IPS-20b (cell line): ENCODE measurements at regions not wholly inside any gene's neighbourhood (a gene's known extent, or its start where the extent isn't known, plus 50 kb on each side); places are given as distances from the start of the nearest gene placed in this dataset.
"Not testable (repeated sequence)": the region's sequence is repeated elsewhere in the genome, so short reads cannot be mapped to it uniquely, and the experiment has no call there.

Source experiments
- H3K27ac ChIP-seq: one replicate; pipeline ENCODE4 v1.5.1; 2013; ENCODE audit warnings: low read length
- H3K27me3 ChIP-seq: 2 replicates; pipeline ENCODE4 v1.6.1; 2013; ENCODE audit warnings: mild to moderate bottlenecking, low read length, inconsistent platforms; ENCODE audit not compliant: insufficient read depth
- H3K36me3 ChIP-seq: 2 replicates; pipeline ENCODE4 v1.6.1; 2013; ENCODE audit warnings: low read depth, mild to moderate bottlenecking, inconsistent platforms, low read length, moderate library complexity; ENCODE audit not compliant: insufficient read depth
- H3K4me1 ChIP-seq: 2 replicates; pipeline ENCODE4 v1.6.1; 2013; ENCODE audit warnings: mild to moderate bottlenecking, control low read depth, inconsistent platforms, low read length, moderate library complexity; ENCODE audit not compliant: insufficient read depth
- H3K4me3 ChIP-seq: 2 replicates; pipeline ENCODE4 v1.5.1; 2013; ENCODE audit warnings: mild to moderate bottlenecking, low read length, inconsistent platforms
- H3K9ac ChIP-seq: 2 replicates; pipeline ENCODE4 v1.6.1; 2013; ENCODE audit warnings: low read depth, mild to moderate bottlenecking, inconsistent platforms, low read length, moderate library complexity
- H3K9me3 ChIP-seq: 2 replicates; pipeline ENCODE4 v1.6.1; 2013; ENCODE audit warnings: mild to moderate bottlenecking, low read depth, low read length, inconsistent platforms; ENCODE audit not compliant: insufficient read depth

GRCh38 chr2:56571074-56571473, 387.3 kb downstream of the CCDC85A start:
- Histone ChIP-seq H3K4me1 (no peaks in the 10 kb centered on the region), H3K9me3 (no peaks in the 10 kb centered on the region), H3K36me3 (no peaks in the 10 kb centered on the region), H3K27me3 (no peaks in the 10 kb centered on the region), H3K9ac (no peak overlapping the region), H3K4me3 (no peak overlapping the region), H3K27ac (no peak overlapping the region)

- H3K4me3 ChIP-seq = no peak overlapping the region
- no peaks in the 10 kb centered on the region for H3K27me3 ChIP-seq
- H3K9me3 ChIP-seq = no peaks in the 10 kb centered on the region
- H3K9ac ChIP-seq = no peak overlapping the region
- no peaks in the 10 kb centered on the region for H3K4me1 ChIP-seq
- H3K27ac ChIP-seq = no peak overlapping the region
- no peaks in the 10 kb centered on the region for H3K36me3 ChIP-seq
Observed at GRCh38 chr2:56576001-56576400, 392.2 kb downstream of the CCDC85A start.

- Histone ChIP-seq H3K4me1 (no peaks in the 10 kb centered on the region), H3K4me3 (no peak overlapping the region), H3K36me3 (no peaks in the 10 kb centered on the region), H3K9me3 (no peaks in the 10 kb centered on the region), H3K27ac (no peak overlapping the region), H3K27me3 (no peaks in the 10 kb centered on the region), H3K9ac (no peak overlapping the region)
Observed at GRCh38 chr2:56580242-56580641, 396.5 kb downstream of the CCDC85A start.

GRCh38 chr2:56582570-56582969, 398.8 kb downstream of the CCDC85A start:
- no peak overlapping the region for H3K9ac ChIP-seq
- H3K9me3 ChIP-seq = no peaks in the 10 kb centered on the region
- H3K36me3 ChIP-seq = no peaks in the 10 kb centered on the region
- H3K4me1 ChIP-seq = peaks cover 4% of the 10 kb centered on the region; the same call in 1 of the 2 replicates
- H3K4me3 ChIP-seq = no peak overlapping the region
- no peak overlapping the region for H3K27ac ChIP-seq
- no peaks in the 10 kb centered on the region for H3K27me3 ChIP-seq

GRCh38 chr2:56583796-56584315, 400.1 kb downstream of the CCDC85A start:
- Histone ChIP-seq H3K9me3 (no peaks in the 10 kb centered on the region), H3K9ac (no peak overlapping the region), H3K4me3 (no peak overlapping the region), H3K36me3 (no peaks in the 10 kb centered on the region), H3K4me1 (peaks cover 11% of the 10 kb centered on the region; the same call in 1 of the 2 replicates), H3K27me3 (no peaks in the 10 kb centered on the region), H3K27ac (no peak overlapping the region)

- H3K27me3 ChIP-seq = no peaks in the 10 kb centered on the region
- no peak overlapping the region for H3K4me3 ChIP-seq
- no peak overlapping the region for H3K9ac ChIP-seq
- no peak overlapping the region for H3K27ac ChIP-seq
- H3K36me3 ChIP-seq = no peaks in the 10 kb centered on the region
- H3K9me3 ChIP-seq = no peaks in the 10 kb centered on the region
- H3K4me1 ChIP-seq = peaks cover 13% of the 10 kb centered on the region; the same call in 1 of the 2 replicates
Observed at GRCh38 chr2:56587456-56587855, 403.7 kb downstream of the CCDC85A start.

- H3K36me3 ChIP-seq = no peaks in the 10 kb centered on the region
- H3K9me3 ChIP-seq = no peaks in the 10 kb centered on the region
- H3K27ac ChIP-seq = no peak overlapping the region
Observed at GRCh38 chr2:56589194-56589593, 405.4 kb downstream of the CCDC85A start.

GRCh38 chr2:56589835-56590234, 406.0 kb downstream of the CCDC85A start:
- Histone ChIP-seq H3K9me3 (no peaks in the 10 kb centered on the region), H3K27ac (no peak overlapping the region), H3K36me3 (no peaks in the 10 kb centered on the region), H3K9ac (no peak overlapping the region), H3K4me3 (no peak overlapping the region), H3K4me1 (peaks cover 13% of the 10 kb centered on the region; the same call in 1 of the 2 replicates), H3K27me3 (no peaks in the 10 kb centered on the region)

More at GRCh38 chr2:56589194-56589593, 405.4 kb downstream of the CCDC85A start:
- peaks cover 13% of the 10 kb centered on the region; the same call in 1 of the 2 replicates for H3K4me1 ChIP-seq
- H3K27me3 ChIP-seq = no peaks in the 10 kb centered on the region
- no peak overlapping the region for H3K4me3 ChIP-seq
- no peak overlapping the region for H3K9ac ChIP-seq

- no peak overlapping the region for H3K27ac ChIP-seq
- H3K36me3 ChIP-seq = no peaks in the 10 kb centered on the region
- H3K4me3 ChIP-seq = no peak overlapping the region
- H3K9me3 ChIP-seq = no peaks in the 10 kb centered on the region
- peaks cover 13% of the 10 kb centered on the region; the same call in 1 of the 2 replicates for H3K4me1 ChIP-seq
- H3K9ac ChIP-seq = no peak overlapping the region
- H3K27me3 ChIP-seq = no peaks in the 10 kb centered on the region
Observed at GRCh38 chr2:56590611-56591010, 406.8 kb downstream of the CCDC85A start.

- not testable (repeated sequence) for H3K27me3 ChIP-seq, H3K4me1 ChIP-seq, H3K4me3 ChIP-seq, H3K36me3 ChIP-seq, H3K9me3 ChIP-seq, H3K9ac ChIP-seq, H3K27ac ChIP-seq
Observed at GRCh38 chr2:56606086-56606485, 422.3 kb downstream of the CCDC85A start.

GRCh38 chr2:56613254-56613653, 429.5 kb downstream of the CCDC85A start:
- Histone ChIP-seq H3K4me1 (peaks cover 4% of the 10 kb centered on the region; the same call in 1 of the 2 replicates), H3K9ac (no peak overlapping the region), H3K9me3 (no peaks in the 10 kb centered on the region), H3K27me3 (no peaks in the 10 kb centered on the region), H3K36me3 (no peaks in the 10 kb centered on the region), H3K4me3 (no peak overlapping the region), H3K27ac (no peak overlapping the region)

- Histone ChIP-seq H3K4me3 (no peak overlapping the region), H3K4me1 (peaks cover 4% of the 10 kb centered on the region; the same call in 1 of the 2 replicates), H3K36me3 (no peaks in the 10 kb centered on the region), H3K9ac (no peak overlapping the region), H3K27ac (no peak overlapping the region), H3K9me3 (no peaks in the 10 kb centered on the region), H3K27me3 (no peaks in the 10 kb centered on the region)
Observed at GRCh38 chr2:56613920-56614319, 430.1 kb downstream of the CCDC85A start.
